Neural progenitor cell (in vitro differentiated cells): ENCODE measurements at regions not wholly inside any gene's neighbourhood (a gene's known extent, or its start where the extent isn't known, plus 50 kb on each side); places are given as distances from the start of the nearest gene placed in this dataset.
A peak's percentile ranks its signal among the peaks of the same experiment; 100 is the strongest.

ENCODE experiments used
- DNase-seq: peaks from one replicate; pipeline ENCODE4 v3.0.0-alpha.2; 2016; ENCODE audit warnings: low spot score
- H2AFZ ChIP-seq: fragments of 200-600 bp; sonication (generic); replicated peaks from 2 replicates; pipeline ENCODE4 v1.6.1; 2016; ENCODE audit warnings: antibody characterized with exemption
- H3F3A ChIP-seq: fragments of 200-600 bp; sonication (generic); 2 replicates; pipeline ENCODE4 v1.6.1; 2016; ENCODE audit warnings: antibody characterized with exemption, low read depth
- H3K27ac ChIP-seq: fragments of 200-600 bp; sonication (generic); 2 replicates; pipeline ENCODE4 v1.5.1; 2016; ENCODE audit warnings: mild to moderate bottlenecking
- H3K27me3 ChIP-seq: fragments of 200-600 bp; sonication (generic); 2 replicates; pipeline ENCODE4 v1.6.1; 2016; ENCODE audit warnings: mild to moderate bottlenecking, moderate library complexity
- H3K36me3 ChIP-seq: fragments of 200-600 bp; sonication (generic); 2 replicates; pipeline ENCODE4 v1.5.1; 2016
- H3K4me1 ChIP-seq: fragments of 200-600 bp; sonication (generic); 2 replicates; pipeline ENCODE4 v1.6.1; 2016; ENCODE audit warnings: mixed run types
- H3K4me2 ChIP-seq: fragments of 200-600 bp; sonication (generic); 2 replicates; pipeline ENCODE4 v1.6.1; 2016
- H3K4me3 ChIP-seq: fragments of 200-600 bp; sonication (generic); 2 replicates; pipeline ENCODE4 v1.5.1; 2016
- H3K79me2 ChIP-seq: fragments of 200-600 bp; sonication (generic); 2 replicates; pipeline ENCODE4 v1.6.1; 2016; ENCODE audit warnings: low read depth
- H3K9ac ChIP-seq: fragments of 200-600 bp; sonication (generic); 2 replicates; pipeline ENCODE4 v1.6.1; 2016
- H3K9me3 ChIP-seq: fragments of 200-600 bp; sonication (generic); 2 replicates; pipeline ENCODE4 v1.5.1; 2016; ENCODE audit warnings: low read depth
- H4K20me1 ChIP-seq: fragments of 200-600 bp; sonication (generic); 2 replicates; pipeline ENCODE4 v1.6.1; 2016; ENCODE audit warnings: low read depth
- H3K27ac Mint-ChIP-seq: 3 replicates; pipeline ENCODE4 v1.8.0; 2021; ENCODE audit warnings: mixed read lengths
- H3K27me3 Mint-ChIP-seq: 2 replicates; pipeline ENCODE4 v1.8.0; 2022; ENCODE audit warnings: low read depth, mild to moderate bottlenecking, inconsistent platforms, moderate library complexity, mixed read lengths; ENCODE audit not compliant: insufficient read depth
- H3K36me3 Mint-ChIP-seq: 3 replicates; pipeline ENCODE4 v1.8.0; 2021; ENCODE audit warnings: mixed read lengths
- H3K4me1 Mint-ChIP-seq: 3 replicates; pipeline ENCODE4 v1.8.0; 2021; ENCODE audit warnings: mixed read lengths
- H3K4me3 Mint-ChIP-seq: 3 replicates; pipeline ENCODE4 v1.8.0; 2021; ENCODE audit warnings: mild to moderate bottlenecking, moderate library complexity, mixed read lengths
- H3K9me3 Mint-ChIP-seq: 3 replicates; pipeline ENCODE4 v1.8.0; 2020; ENCODE audit warnings: mixed read lengths
- EZH2 ChIP-seq: fragments of 200-600 bp; sonication (generic); IDR thresholded peaks from 2 replicates; pipeline ENCODE4 v1.6.1; 2017; ENCODE audit warnings: antibody characterized with exemption, mild to moderate bottlenecking, moderate library complexity
- EZH2phosphoT487 ChIP-seq: fragments of 200-600 bp; sonication (generic); IDR thresholded peaks from 2 replicates; pipeline ENCODE4 v1.6.1; 2017; ENCODE audit warnings: antibody characterized with exemption
- TF ChIP-seq, protein P1 (sequence below): fragments of 200-600 bp; sonication (generic); IDR thresholded peaks from 2 replicates; pipeline ENCODE4 v1.5.1; 2017; ENCODE audit warnings: antibody characterized with exemption, mild to moderate bottlenecking

GRCh38 chr6:55694148-55694547 is 115.2 kb upstream of the HMGCLL1 start:
- peaks cover 17% of the 10 kb centered on the region for H3K4me1 ChIP-seq
- H3K4me2 ChIP-seq: peak overlapping the region; percentile 48
- no peaks in the 10 kb centered on the region for H3K36me3 ChIP-seq
- no peak for TF ChIP-seq EZH2
- TF ChIP-seq EZH2phosphoT487: no peak
- TF ChIP-seq, protein P1, sequence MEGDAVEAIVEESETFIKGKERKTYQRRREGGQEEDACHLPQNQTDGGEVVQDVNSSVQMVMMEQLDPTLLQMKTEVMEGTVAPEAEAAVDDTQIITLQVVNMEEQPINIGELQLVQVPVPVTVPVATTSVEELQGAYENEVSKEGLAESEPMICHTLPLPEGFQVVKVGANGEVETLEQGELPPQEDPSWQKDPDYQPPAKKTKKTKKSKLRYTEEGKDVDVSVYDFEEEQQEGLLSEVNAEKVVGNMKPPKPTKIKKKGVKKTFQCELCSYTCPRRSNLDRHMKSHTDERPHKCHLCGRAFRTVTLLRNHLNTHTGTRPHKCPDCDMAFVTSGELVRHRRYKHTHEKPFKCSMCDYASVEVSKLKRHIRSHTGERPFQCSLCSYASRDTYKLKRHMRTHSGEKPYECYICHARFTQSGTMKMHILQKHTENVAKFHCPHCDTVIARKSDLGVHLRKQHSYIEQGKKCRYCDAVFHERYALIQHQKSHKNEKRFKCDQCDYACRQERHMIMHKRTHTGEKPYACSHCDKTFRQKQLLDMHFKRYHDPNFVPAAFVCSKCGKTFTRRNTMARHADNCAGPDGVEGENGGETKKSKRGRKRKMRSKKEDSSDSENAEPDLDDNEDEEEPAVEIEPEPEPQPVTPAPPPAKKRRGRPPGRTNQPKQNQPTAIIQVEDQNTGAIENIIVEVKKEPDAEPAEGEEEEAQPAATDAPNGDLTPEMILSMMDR: no peak
- H3K27me3 Mint-ChIP-seq: no peaks in the 10 kb centered on the region
- no peaks in the 10 kb centered on the region for H4K20me1 ChIP-seq
- DNase-seq: peak; percentile 79
- no peak overlapping the region for H2AFZ ChIP-seq
- H3K27ac Mint-ChIP-seq: peak overlapping the region; percentile 92
- H3F3A ChIP-seq: no peaks in the 10 kb centered on the region
- H3K79me2 ChIP-seq: no peaks in the 10 kb centered on the region
- H3K4me1 Mint-ChIP-seq: peaks cover 27% of the 10 kb centered on the region
- H3K4me3 Mint-ChIP-seq: no peak overlapping the region
- H3K36me3 Mint-ChIP-seq: peaks cover 1% of the 10 kb centered on the region
- peaks cover 11% of the 10 kb centered on the region for H3K9me3 Mint-ChIP-seq
- no peak overlapping the region for H3K4me3 ChIP-seq
- no peaks in the 10 kb centered on the region for H3K27me3 ChIP-seq
- no peak overlapping the region for H3K9ac ChIP-seq
- H3K9me3 ChIP-seq: no peaks in the 10 kb centered on the region
- H3K27ac ChIP-seq: peak overlapping the region; percentile 1

- H3F3A ChIP-seq: no peaks in the 10 kb centered on the region
- peak overlapping the region; percentile 96 for H3K27ac Mint-ChIP-seq
- no peak for DNase-seq
Measured at GRCh38 chr6:55679503-55679902, 100.5 kb upstream of the HMGCLL1 start.

DNA sequence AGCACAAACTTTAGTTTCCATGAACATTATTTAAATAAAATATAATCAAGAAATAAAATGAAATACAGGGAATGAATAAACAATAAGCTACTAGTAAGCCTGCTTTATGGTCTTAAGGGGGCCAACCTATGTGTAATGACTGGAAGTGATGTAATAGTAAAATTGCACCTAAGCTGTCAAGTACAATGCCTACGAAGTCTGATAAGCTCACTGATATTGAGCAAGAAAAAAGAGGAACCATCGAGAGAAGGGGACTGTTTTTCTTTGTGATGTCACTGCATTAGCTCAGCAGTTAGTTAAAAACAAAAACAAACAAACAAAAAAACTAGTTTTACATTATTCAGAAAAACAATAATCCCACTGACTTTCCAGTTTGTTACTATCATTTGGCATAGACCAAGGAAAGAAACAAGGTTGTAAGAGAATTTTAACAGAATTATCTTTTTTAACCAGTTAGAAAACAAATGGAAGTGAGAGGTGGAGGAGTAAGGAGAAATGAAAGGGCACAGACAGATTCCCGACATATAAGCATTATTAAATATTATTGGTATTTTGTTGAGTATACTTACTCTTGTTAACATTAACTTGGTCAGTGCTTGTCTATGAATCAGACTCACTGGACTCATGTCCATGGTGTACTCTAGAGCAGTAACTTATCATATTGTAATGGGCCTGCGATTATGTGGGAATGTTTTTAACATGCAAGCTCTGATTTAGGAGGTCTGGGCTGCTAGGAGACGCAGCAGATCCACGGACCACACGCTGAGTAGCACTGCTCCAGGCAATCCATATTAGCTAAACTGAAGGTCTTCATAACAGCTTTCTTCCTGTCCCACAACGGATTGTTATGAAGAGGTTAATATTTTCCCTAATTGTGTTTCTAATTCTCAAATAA is 99.6 kb upstream of the HMGCLL1 start:
- TF ChIP-seq, protein P1: no peak
- no peak for TF ChIP-seq EZH2phosphoT487
- no peak for TF ChIP-seq EZH2
- H3K36me3 ChIP-seq: no peaks in the 10 kb centered on the region
- Mint-ChIP-seq H3K9me3 (peaks cover 12% of the 10 kb centered on the region), H3K27me3 (peaks cover 2% of the 10 kb centered on the region), H3K27ac (peak overlapping the region; percentile 94), H3K4me3 (no peak overlapping the region), H3K4me1 (peaks cover 38% of the 10 kb centered on the region), H3K36me3 (no peaks in the 10 kb centered on the region)
- H3K79me2 ChIP-seq: no peaks in the 10 kb centered on the region
- peaks cover 18% of the 10 kb centered on the region for H3K4me1 ChIP-seq
- H3K9me3 ChIP-seq: no peaks in the 10 kb centered on the region
- H2AFZ ChIP-seq: no peak overlapping the region
- no peak overlapping the region for H3K4me2 ChIP-seq
- H4K20me1 ChIP-seq: no peaks in the 10 kb centered on the region
- H3K4me3 ChIP-seq: no peak overlapping the region
- H3K27ac ChIP-seq: no peak overlapping the region
- DNase-seq: no peak
- no peak overlapping the region for H3K9ac ChIP-seq
- no peaks in the 10 kb centered on the region for H3K27me3 ChIP-seq
- no peaks in the 10 kb centered on the region for H3F3A ChIP-seq

More at GRCh38 chr6:55679503-55679902, 100.5 kb upstream of the HMGCLL1 start:
- Histone ChIP-seq H3K4me1 (peaks cover 18% of the 10 kb centered on the region), H4K20me1 (no peaks in the 10 kb centered on the region), H3K36me3 (no peaks in the 10 kb centered on the region), H3K79me2 (no peaks in the 10 kb centered on the region), H3K4me3 (no peak overlapping the region), H3K9me3 (no peaks in the 10 kb centered on the region), H3K9ac (no peak overlapping the region), H3K4me2 (no peak overlapping the region), H3K27me3 (no peaks in the 10 kb centered on the region), H2AFZ (peak overlapping the region; percentile 31), H3K27ac (no peak overlapping the region)
- no peak for TF ChIP-seq EZH2
- TF ChIP-seq, protein P1: no peak
- TF ChIP-seq EZH2phosphoT487: no peak
- Mint-ChIP-seq H3K36me3 (no peaks in the 10 kb centered on the region), H3K4me3 (no peak overlapping the region), H3K4me1 (peaks cover 37% of the 10 kb centered on the region), H3K27me3 (peaks cover 4% of the 10 kb centered on the region), H3K9me3 (peaks cover 19% of the 10 kb centered on the region)
